B cell (primary cell): ENCODE measurements at regions not wholly inside any gene's neighbourhood (a gene's known extent, or its start where the extent isn't known, plus 50 kb on each side); places are given as distances from the start of the nearest gene placed in this dataset.

Experiments used
- ATAC-seq: fragments of 200-7000 bp; cut with Tn5 transposase; one replicate; pipeline ENCODE4 v1.10.0; 2021; ENCODE audit warnings: low read depth, mild to moderate bottlenecking, moderate number of reproducible peaks, moderate library complexity
- CTCF ChIA-PET: fragments of 350-600 bp; sonication (Branson Sonifier 250); formaldehyde crosslinking; loops from one replicate; lab custom pipeline; 2021; ENCODE audit warnings: antibody characterized with exemption, inconsistent platforms; lab: Charles Lee
- POLR2A ChIA-PET: fragments of 350-600 bp; sonication (Branson Sonifier 250); formaldehyde crosslinking; loops from one replicate; lab custom pipeline; 2021; ENCODE audit warnings: antibody characterized with exemption; lab: Charles Lee
- DNase-seq: peaks from one replicate; pipeline ENCODE4 v3.0.0; 2013
- H2AFZ ChIP-seq: 2 replicates; pipeline ENCODE4 v1.6.1; 2012; ENCODE audit warnings: mild to moderate bottlenecking, low read depth, low read length; ENCODE audit not compliant: insufficient read depth, poor library complexity, severe bottlenecking
- H3K27ac ChIP-seq, 2 donors: 1 replicate in 1 of 2; 2 replicates in 1 of 2; pipeline ENCODE4 v1.5.1; 2012 to 2013; ENCODE audit warnings: low read length in 2 of 2, mild to moderate bottlenecking in 2 of 2, moderate library complexity in 1 of 2
- H3K27me3 ChIP-seq, 4 experiments: fragments of 200-600 bp in 1 of 4; sonication (generic) in 1 of 4; replicated peaks in 1 of 4; 1 replicate in 2 of 4; 2 replicates in 2 of 4; pipeline versions ENCODE4 v1.6.1 to v1.7.0; 2013 to 2016; ENCODE audit warnings: low read length in 3 of 4, mild to moderate bottlenecking in 2 of 4, mixed read lengths in 1 of 4, moderate library complexity in 1 of 4; ENCODE audit not compliant: insufficient read depth in 4 of 4, control insufficient read depth in 3 of 4; ENCODE audit errors: control extremely low read depth in 1 of 4
- H3K36me3 ChIP-seq, 2 experiments: replicated peaks in 1 of 2; 1 replicate in 1 of 2; 2 replicates in 1 of 2; pipeline versions ENCODE4 v1.6.1 to v1.7.1; 2013; ENCODE audit warnings: low read length in 1 of 2; ENCODE audit not compliant: insufficient read depth in 2 of 2, control insufficient read depth in 1 of 2; ENCODE audit errors: control extremely low read depth in 1 of 2, extremely low read depth in 1 of 2
- H3K4me1 ChIP-seq, 2 donors: fragments of 200-600 bp in 1 of 2; sonication (generic) in 1 of 2; 1 replicate in 1 of 2; 2 replicates in 1 of 2; pipeline versions ENCODE4 v1.5.1 to v1.6.1; 2013 to 2017; ENCODE audit warnings: low read length in 2 of 2; ENCODE audit not compliant: control insufficient read depth in 2 of 2, insufficient read depth in 2 of 2
- H3K4me2 ChIP-seq: replicated peaks from 2 replicates; pipeline ENCODE3; 2012; ENCODE audit warnings: mild to moderate bottlenecking, low read depth, low read length; ENCODE audit not compliant: poor library complexity, severe bottlenecking
- H3K4me3 ChIP-seq, 5 experiments: fragments of 200-600 bp in 1 of 5; sonication (generic) in 1 of 5; 1 replicate in 3 of 5; 2 replicates in 2 of 5; pipeline versions ENCODE4 v1.5.1 to v1.7.0; 2011 to 2016; ENCODE audit warnings: low read length in 4 of 5, mild to moderate bottlenecking in 4 of 5, low read depth in 2 of 5, control low read depth in 1 of 5, moderate library complexity in 1 of 5; ENCODE audit not compliant: insufficient read depth in 1 of 5; ENCODE audit errors: control extremely low read depth in 1 of 5, extremely low read depth in 1 of 5
- H3K79me2 ChIP-seq: fragments of 200-600 bp; sonication (generic); one replicate; pipeline ENCODE4 v1.6.0; 2016; ENCODE audit warnings: low read length; ENCODE audit not compliant: control insufficient read depth, insufficient read depth
- H3K9ac ChIP-seq: fragments of 200-600 bp; sonication (generic); 2 replicates; pipeline ENCODE4 v1.6.1; 2017; ENCODE audit warnings: mild to moderate bottlenecking, low read length, moderate library complexity
- H3K9me3 ChIP-seq, 3 donors: one replicate each; pipeline versions ENCODE4 v1.6.1 to v1.7.1; 2013; ENCODE audit warnings: low read length in 2 of 3; ENCODE audit not compliant: control insufficient read depth in 2 of 3, insufficient read depth in 1 of 3; ENCODE audit errors: control extremely low read depth in 1 of 3
- H4K20me1 ChIP-seq: 2 replicates; pipeline ENCODE4 v1.6.0; 2012; ENCODE audit warnings: mild to moderate bottlenecking, low read length; ENCODE audit not compliant: insufficient read depth, control insufficient read depth, poor library complexity, severe bottlenecking
- H3K27ac Mint-ChIP-seq: one replicate; pipeline ENCODE4 v1.8.0; 2021; ENCODE audit warnings: mixed read lengths
- H3K27me3 Mint-ChIP-seq: one replicate; pipeline ENCODE4 v1.8.0; 2021; ENCODE audit warnings: mixed read lengths
- H3K4me1 Mint-ChIP-seq: one replicate; pipeline ENCODE4 v1.8.0; 2021; ENCODE audit warnings: mixed read lengths
- H3K4me3 Mint-ChIP-seq: one replicate; pipeline ENCODE4 v1.8.0; 2021; ENCODE audit warnings: mixed read lengths
- H3K9me3 Mint-ChIP-seq: one replicate; pipeline ENCODE4 v1.8.0; 2022; ENCODE audit warnings: mixed read lengths; ENCODE audit not compliant: insufficient read depth
- CTCF ChIP-seq: fragments of 200-600 bp; IDR thresholded peaks from one replicate; pipeline ENCODE4 v1.8.0; 2022; ENCODE audit warnings: antibody characterized with exemption, mild to moderate bottlenecking
- EZH2 ChIP-seq: IDR thresholded peaks from 2 replicates; pipeline ENCODE4 v1.6.1; 2012; ENCODE audit warnings: borderline replicate concordance, low read depth, mild to moderate bottlenecking, moderate library complexity, low read length; ENCODE audit not compliant: insufficient read depth, poor library complexity, severe bottlenecking
- WGBS: methylation state at CpG from one replicate; pipeline ENCODE4 v1.1.5; 2013; ENCODE audit warnings: missing lambda C conversion rate; ENCODE audit not compliant: insufficient coverage; 5-methylcytosine and 5-hydroxymethylcytosine counted together
- intact Hi-C: fragments of 100-400 bp; cut with micrococcal nuclease; formaldehyde crosslinking; loops from one replicate; pipeline ENCODE4 v1.10.0; 2022

- Histone ChIP-seq H2AFZ (no peak overlapping the region), H3K27me3 (no peaks in the 10 kb centered on the region), H3K9me3 (peaks cover 0 to 15% (median 0%) of the 10 kb centered on the region in 3 donors), H3K79me2 (no peaks in the 10 kb centered on the region), H3K4me2 (no peak overlapping the region), H4K20me1 (no peaks in the 10 kb centered on the region), H3K4me3 (no peak overlapping the region), H3K4me1 (no peaks in the 10 kb centered on the region), H3K36me3 (no peaks in the 10 kb centered on the region), H3K27ac (no peak overlapping the region), H3K9ac (no peak overlapping the region)
- no peak overlapping the region for H3K4me3 Mint-ChIP-seq
- H3K4me1 Mint-ChIP-seq: no peaks in the 10 kb centered on the region
- no peak for TF ChIP-seq CTCF
- no peak for TF ChIP-seq EZH2
- H3K9me3 Mint-ChIP-seq: no peaks in the 10 kb centered on the region
- 71% methylated on average over 2 of the region's 4 CpGs for WGBS
- intact Hi-C loops: no loop called here
- DNase-seq (no peak), ATAC-seq (no peak)
- ChIA-PET POLR2A (no interaction called here), CTCF (no interaction called here)
- no peak overlapping the region for H3K27ac Mint-ChIP-seq
- no peaks in the 10 kb centered on the region for H3K27me3 Mint-ChIP-seq
These were observed 225.0 kb downstream of the KCNC2 start for GRCh38 chr12:74984631-74985030.

GRCh38 chr12:74985293-74985985 lies 224.2 kb downstream of the KCNC2 start:
- WGBS: 90% methylated on average over 10 of the region's 11 CpGs
- Histone ChIP-seq H3K27me3 (no peaks in the 10 kb centered on the region), H3K4me1 (no peaks in the 10 kb centered on the region), H3K9me3 (peaks cover 0 to 15% (median 0%) of the 10 kb centered on the region in 3 donors), H3K9ac (no peak overlapping the region), H3K36me3 (no peaks in the 10 kb centered on the region), H3K79me2 (no peaks in the 10 kb centered on the region), H3K27ac (no peak overlapping the region), H3K4me3 (no peak overlapping the region), H3K4me2 (no peak overlapping the region), H2AFZ (no peak overlapping the region), H4K20me1 (no peaks in the 10 kb centered on the region)
- Mint-ChIP-seq H3K4me3 (no peak overlapping the region), H3K27me3 (no peaks in the 10 kb centered on the region), H3K27ac (no peak overlapping the region), H3K4me1 (no peaks in the 10 kb centered on the region), H3K9me3 (no peaks in the 10 kb centered on the region)
- ATAC-seq: no peak
- POLR2A ChIA-PET: no interaction called here
- DNase-seq: no peak
- TF ChIP-seq CTCF (no peak), EZH2 (no peak)
- CTCF ChIA-PET: no interaction called here
- intact Hi-C loops: no loop called here
